Naive thymus-derived CD4-positive, alpha-beta T cell (primary cell): ENCODE measurements at regions not wholly inside any gene's neighbourhood (a gene's known extent, or its start where the extent isn't known, plus 50 kb on each side); places are given as distances from the start of the nearest gene placed in this dataset.

Experiments used
- ATAC-seq: fragments of 150-1000 bp; cut with Tn5 transposase; 2 replicates; pipeline ENCODE4 v1.10.0; 2021; ENCODE audit warnings: mild to moderate bottlenecking, moderate library complexity
- CTCF ChIA-PET: fragments of 350-600 bp; sonication (Branson Sonifier 250); formaldehyde crosslinking; loops from one replicate; lab custom pipeline; 2021; ENCODE audit warnings: antibody characterized with exemption; lab: Charles Lee
- POLR2A ChIA-PET: fragments of 350-600 bp; sonication (Branson Sonifier 250); formaldehyde crosslinking; loops from one replicate; lab custom pipeline; 2021; ENCODE audit warnings: antibody characterized with exemption, inconsistent platforms; lab: Charles Lee
- DNase-seq, 9 donors: peaks; one replicate each; pipeline versions ENCODE4 v3.0.0 to v3.0.0-alpha.2; 2020 to 2022; ENCODE audit warnings: mixed read lengths in 1 of 9
- H3K27ac ChIP-seq: one replicate; pipeline ENCODE4 v1.7.0; 2013; ENCODE audit warnings: mild to moderate bottlenecking, low read depth, low read length, moderate library complexity
- H3K27me3 ChIP-seq, 2 donors: one replicate each; pipeline ENCODE4 v1.7.0; 2013; ENCODE audit warnings: low read length in 2 of 2, mild to moderate bottlenecking in 2 of 2, moderate library complexity in 2 of 2; ENCODE audit not compliant: control insufficient read depth in 2 of 2, insufficient read depth in 2 of 2
- H3K36me3 ChIP-seq, 3 experiments: 1 replicate in 2 of 3; 2 replicates in 1 of 3; pipeline ENCODE4 v1.7.0; 2013; ENCODE audit warnings: low read length in 3 of 3, mild to moderate bottlenecking in 3 of 3, moderate library complexity in 1 of 3; ENCODE audit not compliant: insufficient read depth in 3 of 3, control insufficient read depth in 2 of 3
- H3K4me1 ChIP-seq, 2 donors: one replicate each; pipeline ENCODE4 v1.7.0; 2013; ENCODE audit warnings: low read length in 2 of 2, mild to moderate bottlenecking in 2 of 2, moderate library complexity in 1 of 2; ENCODE audit not compliant: control insufficient read depth in 2 of 2, insufficient read depth in 2 of 2
- H3K4me3 ChIP-seq: 2 replicates; pipeline ENCODE4 v1.7.0; 2013; ENCODE audit warnings: mild to moderate bottlenecking, low read length
- H3K9me3 ChIP-seq, 3 experiments: 1 replicate in 2 of 3; 2 replicates in 1 of 3; pipeline ENCODE4 v1.7.0; 2013; ENCODE audit warnings: low read length in 3 of 3; ENCODE audit not compliant: control insufficient read depth in 2 of 3
- H3K27ac Mint-ChIP-seq, 9 donors: one replicate each; pipeline ENCODE4 v1.8.0; 2020 to 2022; ENCODE audit warnings: mixed read lengths in 9 of 9, mild to moderate bottlenecking in 8 of 9, moderate library complexity in 5 of 9, inconsistent platforms in 2 of 9
- H3K27me3 Mint-ChIP-seq, 5 donors: one replicate each; pipeline ENCODE4 v1.8.0; 2021 to 2022; ENCODE audit warnings: mixed read lengths in 5 of 5, mild to moderate bottlenecking in 1 of 5
- H3K36me3 Mint-ChIP-seq, 5 donors: one replicate each; pipeline ENCODE4 v1.8.0; 2020 to 2022; ENCODE audit warnings: mixed read lengths in 5 of 5, mild to moderate bottlenecking in 3 of 5, inconsistent platforms in 1 of 5
- H3K4me1 Mint-ChIP-seq, 7 donors: one replicate each; pipeline ENCODE4 v1.8.0; 2020 to 2022; ENCODE audit warnings: mixed read lengths in 7 of 7, mild to moderate bottlenecking in 3 of 7, inconsistent platforms in 1 of 7
- H3K4me3 Mint-ChIP-seq, 10 donors: one replicate each; pipeline ENCODE4 v1.8.0; 2020 to 2022; ENCODE audit warnings: mild to moderate bottlenecking in 10 of 10, mixed read lengths in 10 of 10, moderate library complexity in 6 of 10, inconsistent platforms in 2 of 10
- H3K9me3 Mint-ChIP-seq, 11 donors: one replicate each; pipeline ENCODE4 v1.8.0; 2020 to 2022; ENCODE audit warnings: mixed read lengths in 11 of 11, mild to moderate bottlenecking in 4 of 11, inconsistent platforms in 1 of 11, moderate library complexity in 1 of 11
- intact Hi-C, 2 donors: fragments of 100-400 bp; cut with micrococcal nuclease; formaldehyde crosslinking; loops; one replicate each; pipeline ENCODE4 v1.15.1; 2023

GRCh38 chr4:187413564-187414358 lies 581.8 kb upstream of the ZFP42 start:
- ATAC-seq (no peak), DNase-seq (no peak)
- intact Hi-C loops: no loop called here
- Mint-ChIP-seq H3K4me3 (no peak overlapping the region), H3K36me3 (no peaks in the 10 kb centered on the region), H3K4me1 (no peaks in the 10 kb centered on the region), H3K27me3 (no peaks in the 10 kb centered on the region), H3K9me3 (peaks cover 0 to 13% (median 4%) of the 10 kb centered on the region in 11 donors), H3K27ac (no peak overlapping the region)
- no peak overlapping the region for H3K4me3 ChIP-seq
- no peaks in the 10 kb centered on the region for H3K36me3 ChIP-seq
- no peak overlapping the region for H3K27ac ChIP-seq
- ChIA-PET POLR2A (no interaction called here), CTCF (no interaction called here)
- H3K4me1 ChIP-seq: no peaks in the 10 kb centered on the region
- no peaks in the 10 kb centered on the region for H3K9me3 ChIP-seq
- no peaks in the 10 kb centered on the region for H3K27me3 ChIP-seq

- Mint-ChIP-seq H3K4me1 (no peaks in the 10 kb centered on the region), H3K27ac (no peak overlapping the region), H3K27me3 (no peaks in the 10 kb centered on the region), H3K36me3 (no peaks in the 10 kb centered on the region), H3K9me3 (peaks cover 0 to 20% (median 5%) of the 10 kb centered on the region in 11 donors), H3K4me3 (no peak overlapping the region)
- Histone ChIP-seq H3K36me3 (no peaks in the 10 kb centered on the region), H3K27me3 (no peaks in the 10 kb centered on the region), H3K4me3 (no peak overlapping the region), H3K9me3 (no peaks in the 10 kb centered on the region), H3K27ac (no peak overlapping the region), H3K4me1 (no peaks in the 10 kb centered on the region)
- ChIA-PET CTCF (no interaction called here), POLR2A (no interaction called here)
- intact Hi-C loops: no loop called here
- no peak for ATAC-seq
- no peak for DNase-seq
Observed at GRCh38 chr4:187414716-187415115, 580.9 kb upstream of the ZFP42 start.

GRCh38 chr4:187415231-187415630 lies 580.3 kb upstream of the ZFP42 start:
- Mint-ChIP-seq H3K4me3 (no peak overlapping the region), H3K9me3 (peaks cover 0 to 21% (median 5%) of the 10 kb centered on the region in 11 donors), H3K27ac (no peak overlapping the region), H3K36me3 (no peaks in the 10 kb centered on the region), H3K27me3 (no peaks in the 10 kb centered on the region), H3K4me1 (no peaks in the 10 kb centered on the region)
- ATAC-seq (no peak), DNase-seq (no peak)
- H3K36me3 ChIP-seq: no peaks in the 10 kb centered on the region
- no peaks in the 10 kb centered on the region for H3K9me3 ChIP-seq
- H3K4me1 ChIP-seq: no peaks in the 10 kb centered on the region
- ChIA-PET CTCF (no interaction called here), POLR2A (no interaction called here)
- H3K4me3 ChIP-seq: no peak overlapping the region
- no peak overlapping the region for H3K27ac ChIP-seq
- intact Hi-C loops: no loop called here
- no peaks in the 10 kb centered on the region for H3K27me3 ChIP-seq

GRCh38 chr4:187416216-187416615 lies 579.4 kb upstream of the ZFP42 start:
- DNase-seq (no peak), ATAC-seq (no peak)
- no peak overlapping the region for H3K4me3 ChIP-seq
- no peaks in the 10 kb centered on the region for H3K36me3 Mint-ChIP-seq
- H3K27me3 Mint-ChIP-seq: no peaks in the 10 kb centered on the region
- CTCF ChIA-PET: no interaction called here
- POLR2A ChIA-PET: no interaction called here
- no peaks in the 10 kb centered on the region for H3K9me3 ChIP-seq
- H3K27ac Mint-ChIP-seq: no peak overlapping the region
- no peaks in the 10 kb centered on the region for H3K36me3 ChIP-seq
- no peaks in the 10 kb centered on the region for H3K27me3 ChIP-seq
- H3K4me3 Mint-ChIP-seq: no peak overlapping the region
- intact Hi-C loops: no loop called here
- H3K4me1 ChIP-seq: no peaks in the 10 kb centered on the region
- peaks cover 0 to 21% (median 5%) of the 10 kb centered on the region in 11 donors for H3K9me3 Mint-ChIP-seq
- no peaks in the 10 kb centered on the region for H3K4me1 Mint-ChIP-seq
- no peak overlapping the region for H3K27ac ChIP-seq

DNA sequence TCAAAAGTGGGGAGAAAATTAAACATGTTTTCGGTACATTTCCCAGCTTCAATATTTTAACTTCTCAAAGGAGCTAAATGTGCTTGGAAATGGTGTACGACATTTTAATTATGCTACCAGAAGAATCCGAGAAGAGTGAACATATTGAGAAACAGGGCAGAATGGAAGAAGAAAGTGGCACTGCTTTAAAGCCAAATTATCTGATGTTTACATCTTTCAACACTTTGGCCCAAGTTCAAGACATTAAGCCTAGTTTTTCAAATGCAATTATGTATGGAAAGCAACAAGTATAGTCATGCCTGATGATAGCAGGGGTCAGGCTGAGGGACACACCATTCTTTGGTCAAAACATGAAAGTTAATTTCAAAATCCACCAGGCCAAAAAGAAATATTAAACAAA lies 577.9 kb upstream of the ZFP42 start:
- intact Hi-C loops: no loop called here
- Histone ChIP-seq H3K9me3 (no peaks in the 10 kb centered on the region), H3K27ac (no peak overlapping the region), H3K36me3 (no peaks in the 10 kb centered on the region), H3K4me3 (no peak overlapping the region), H3K27me3 (no peaks in the 10 kb centered on the region), H3K4me1 (no peaks in the 10 kb centered on the region)
- ATAC-seq (no peak), DNase-seq (no peak)
- POLR2A ChIA-PET: no interaction called here
- Mint-ChIP-seq H3K9me3 (peaks cover 0 to 30% (median 7%) of the 10 kb centered on the region in 11 donors), H3K36me3 (no peaks in the 10 kb centered on the region), H3K27me3 (no peaks in the 10 kb centered on the region), H3K27ac (no peak overlapping the region), H3K4me1 (no peaks in the 10 kb centered on the region), H3K4me3 (no peak overlapping the region)
- CTCF ChIA-PET: no interaction called here

DNA sequence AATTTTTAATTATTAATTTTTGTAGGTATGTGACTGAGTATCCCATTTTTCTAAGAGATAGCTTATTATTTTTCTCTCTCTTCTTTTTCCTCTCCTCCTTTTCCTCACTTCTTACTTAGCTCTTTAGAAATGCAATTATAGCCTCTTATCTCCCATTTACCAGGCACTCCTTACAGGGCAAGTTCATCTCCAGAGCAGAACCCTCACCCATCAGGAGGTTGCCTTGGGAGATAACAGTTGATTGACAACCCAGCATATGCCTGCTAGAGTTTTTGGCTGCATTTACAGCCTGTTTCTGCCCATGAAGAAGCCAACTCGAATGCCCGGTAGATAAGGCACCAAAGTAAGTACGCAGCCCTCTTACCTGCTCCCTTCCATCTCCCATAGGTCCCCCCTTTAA lies 572.9 kb upstream of the ZFP42 start:
- POLR2A ChIA-PET: no interaction called here
- Mint-ChIP-seq H3K4me3 (no peak overlapping the region), H3K9me3 (peaks cover 1 to 26% (median 7%) of the 10 kb centered on the region in 11 donors), H3K27ac (no peak overlapping the region), H3K36me3 (no peaks in the 10 kb centered on the region), H3K4me1 (no peaks in the 10 kb centered on the region), H3K27me3 (no peaks in the 10 kb centered on the region)
- no peak for ATAC-seq
- H3K36me3 ChIP-seq: no peaks in the 10 kb centered on the region
- no peak for DNase-seq
- H3K27ac ChIP-seq: no peak overlapping the region
- CTCF ChIA-PET: no interaction called here
- H3K27me3 ChIP-seq: no peaks in the 10 kb centered on the region
- intact Hi-C loops: no loop called here
- H3K4me3 ChIP-seq: no peak overlapping the region
- no peaks in the 10 kb centered on the region for H3K9me3 ChIP-seq
- no peaks in the 10 kb centered on the region for H3K4me1 ChIP-seq

- Mint-ChIP-seq H3K4me3 (no peak overlapping the region), H3K36me3 (no peaks in the 10 kb centered on the region), H3K4me1 (no peaks in the 10 kb centered on the region), H3K9me3 (peaks cover 1 to 24% (median 7%) of the 10 kb centered on the region in 11 donors), H3K27ac (no peak overlapping the region), H3K27me3 (no peaks in the 10 kb centered on the region)
- Histone ChIP-seq H3K27ac (no peak overlapping the region), H3K9me3 (no peaks in the 10 kb centered on the region), H3K27me3 (no peaks in the 10 kb centered on the region), H3K4me1 (no peaks in the 10 kb centered on the region), H3K4me3 (no peak overlapping the region), H3K36me3 (no peaks in the 10 kb centered on the region)
- POLR2A ChIA-PET: no interaction called here
- intact Hi-C loops: no loop called here
- ATAC-seq (no peak), DNase-seq (no peak)
- CTCF ChIA-PET: no interaction called here
Observed at GRCh38 chr4:187424636-187425035, 570.9 kb upstream of the ZFP42 start.
